ENCODE measurements at regions not wholly inside any gene's neighbourhood (a gene's known extent, or its start where the extent isn't known, plus 50 kb on each side); places are given as distances from the start of the nearest gene placed in this dataset.

DNA sequence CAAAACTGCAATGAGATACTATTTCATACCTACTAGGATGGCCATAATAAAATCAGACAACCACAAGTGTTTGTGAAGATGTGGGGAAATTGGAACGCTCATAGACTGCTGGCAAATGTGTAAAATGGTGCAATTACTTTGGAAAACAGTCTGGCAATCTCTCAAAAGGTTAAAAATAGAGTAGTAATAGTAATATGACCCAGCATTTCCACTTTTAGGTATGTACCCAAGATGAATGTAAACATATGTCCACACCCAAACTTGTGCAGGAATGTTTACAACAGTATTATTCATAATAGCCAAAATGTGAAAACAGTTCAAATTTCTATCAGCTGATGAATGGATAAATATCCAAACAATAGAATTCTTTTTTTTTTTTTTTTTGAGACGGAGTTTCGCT, 731.6 kb upstream of the ANKRD30A start:
- TF ChIP-seq, protein P1, sequence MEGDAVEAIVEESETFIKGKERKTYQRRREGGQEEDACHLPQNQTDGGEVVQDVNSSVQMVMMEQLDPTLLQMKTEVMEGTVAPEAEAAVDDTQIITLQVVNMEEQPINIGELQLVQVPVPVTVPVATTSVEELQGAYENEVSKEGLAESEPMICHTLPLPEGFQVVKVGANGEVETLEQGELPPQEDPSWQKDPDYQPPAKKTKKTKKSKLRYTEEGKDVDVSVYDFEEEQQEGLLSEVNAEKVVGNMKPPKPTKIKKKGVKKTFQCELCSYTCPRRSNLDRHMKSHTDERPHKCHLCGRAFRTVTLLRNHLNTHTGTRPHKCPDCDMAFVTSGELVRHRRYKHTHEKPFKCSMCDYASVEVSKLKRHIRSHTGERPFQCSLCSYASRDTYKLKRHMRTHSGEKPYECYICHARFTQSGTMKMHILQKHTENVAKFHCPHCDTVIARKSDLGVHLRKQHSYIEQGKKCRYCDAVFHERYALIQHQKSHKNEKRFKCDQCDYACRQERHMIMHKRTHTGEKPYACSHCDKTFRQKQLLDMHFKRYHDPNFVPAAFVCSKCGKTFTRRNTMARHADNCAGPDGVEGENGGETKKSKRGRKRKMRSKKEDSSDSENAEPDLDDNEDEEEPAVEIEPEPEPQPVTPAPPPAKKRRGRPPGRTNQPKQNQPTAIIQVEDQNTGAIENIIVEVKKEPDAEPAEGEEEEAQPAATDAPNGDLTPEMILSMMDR (IDR thresholded peaks at IDR 0.05), result no peak
- TF ChIP-seq POLR2A (IDR thresholded peaks at IDR 0.05), result no peak
